Right hindlimb (tissue), 1 donor: ENCODE measurements at regions not wholly inside any gene's neighbourhood (a gene's known extent, or its start where the extent isn't known, plus 50 kb on each side); places are given as distances from the start of the nearest gene placed in this dataset.

Experiments used
- DNase-seq: peaks from one replicate; pipeline ENCODE4 v3.0.0-alpha.2; 2018

GRCh38 chr18:22678486-22678885, 254.6 kb upstream of the RBBP8 start:
- DNase-seq = no peak

- DNase-seq = no peak
Observed at GRCh38 chr18:22680944-22681343, 252.2 kb upstream of the RBBP8 start.

GRCh38 chr18:22681908-22682307, 251.2 kb upstream of the RBBP8 start:
- no peak for DNase-seq

- no peak for DNase-seq
Observed at GRCh38 chr18:22682720-22683119, 250.4 kb upstream of the RBBP8 start.

- DNase-seq = peak; percentile 86
Observed at GRCh38 chr18:22683196-22683676, 249.9 kb upstream of the RBBP8 start.

- DNase-seq = no peak
Observed at GRCh38 chr18:22683786-22684185, 249.3 kb upstream of the RBBP8 start.

- no peak for DNase-seq
Observed at GRCh38 chr18:22684268-22684667, 248.9 kb upstream of the RBBP8 start.

GRCh38 chr18:22685788-22686187, 247.3 kb upstream of the RBBP8 start:
- no peak for DNase-seq

GRCh38 chr18:22687892-22688680, 245.0 kb upstream of the RBBP8 start:
- DNase-seq = no peak

- no peak for DNase-seq
Observed at GRCh38 chr18:22688877-22689496, 244.1 kb upstream of the RBBP8 start.

GRCh38 chr18:22689712-22690111, 243.4 kb upstream of the RBBP8 start:
- no peak for DNase-seq

- DNase-seq = no peak
Observed at GRCh38 chr18:22690556-22690955, 242.6 kb upstream of the RBBP8 start.

- no peak for DNase-seq
Observed at GRCh38 chr18:22691946-22692710, 241.0 kb upstream of the RBBP8 start.

- peak; percentile 45 for DNase-seq
Observed at GRCh38 chr18:22694954-22695353, 238.2 kb upstream of the RBBP8 start.

GRCh38 chr18:22695674-22696073, 237.5 kb upstream of the RBBP8 start:
- DNase-seq = no peak

GRCh38 chr18:22697561-22697960, 235.6 kb upstream of the RBBP8 start:
- no peak for DNase-seq

- DNase-seq = no peak
Observed at GRCh38 chr18:22698711-22699110, 234.4 kb upstream of the RBBP8 start.

GRCh38 chr18:22699629-22700028, 233.5 kb upstream of the RBBP8 start:
- no peak for DNase-seq

- DNase-seq = no peak
Observed at GRCh38 chr18:22700920-22701319, 232.2 kb upstream of the RBBP8 start.

- no peak for DNase-seq
Observed at GRCh38 chr18:22701326-22701725, 231.8 kb upstream of the RBBP8 start.

- no peak for DNase-seq
Observed at GRCh38 chr18:22701795-22702194, 231.3 kb upstream of the RBBP8 start.

GRCh38 chr18:22702806-22703205, 230.3 kb upstream of the RBBP8 start:
- no peak for DNase-seq

- no peak for DNase-seq
Observed at GRCh38 chr18:22703883-22704585, 229.1 kb upstream of the RBBP8 start.
